Rectal smooth muscle tissue (tissue), 1 donor: ENCODE measurements at regions not wholly inside any gene's neighbourhood (a gene's known extent, or its start where the extent isn't known, plus 50 kb on each side); places are given as distances from the start of the nearest gene placed in this dataset.
A peak's percentile ranks its signal among the peaks of the same experiment; 100 is the strongest.

ENCODE experiments used
- H3K27ac ChIP-seq: one replicate; pipeline ENCODE4 v1.7.0; 2013; ENCODE audit warnings: low read depth, low read length, inconsistent platforms
- H3K27me3 ChIP-seq: one replicate; pipeline ENCODE4 v1.7.0; 2013; ENCODE audit warnings: low read length; ENCODE audit not compliant: control insufficient read depth, insufficient read depth
- H3K36me3 ChIP-seq: one replicate; pipeline ENCODE4 v1.7.0; 2013; ENCODE audit warnings: low read length; ENCODE audit not compliant: control insufficient read depth, insufficient read depth
- H3K4me1 ChIP-seq: one replicate; pipeline ENCODE4 v1.7.0; 2013; ENCODE audit warnings: low read length; ENCODE audit not compliant: control insufficient read depth, insufficient read depth
- H3K4me3 ChIP-seq: one replicate; pipeline ENCODE4 v1.7.0; 2013; ENCODE audit warnings: low read length
- H3K9ac ChIP-seq: one replicate; pipeline ENCODE4 v1.7.0; 2013; ENCODE audit warnings: low read length

DNA sequence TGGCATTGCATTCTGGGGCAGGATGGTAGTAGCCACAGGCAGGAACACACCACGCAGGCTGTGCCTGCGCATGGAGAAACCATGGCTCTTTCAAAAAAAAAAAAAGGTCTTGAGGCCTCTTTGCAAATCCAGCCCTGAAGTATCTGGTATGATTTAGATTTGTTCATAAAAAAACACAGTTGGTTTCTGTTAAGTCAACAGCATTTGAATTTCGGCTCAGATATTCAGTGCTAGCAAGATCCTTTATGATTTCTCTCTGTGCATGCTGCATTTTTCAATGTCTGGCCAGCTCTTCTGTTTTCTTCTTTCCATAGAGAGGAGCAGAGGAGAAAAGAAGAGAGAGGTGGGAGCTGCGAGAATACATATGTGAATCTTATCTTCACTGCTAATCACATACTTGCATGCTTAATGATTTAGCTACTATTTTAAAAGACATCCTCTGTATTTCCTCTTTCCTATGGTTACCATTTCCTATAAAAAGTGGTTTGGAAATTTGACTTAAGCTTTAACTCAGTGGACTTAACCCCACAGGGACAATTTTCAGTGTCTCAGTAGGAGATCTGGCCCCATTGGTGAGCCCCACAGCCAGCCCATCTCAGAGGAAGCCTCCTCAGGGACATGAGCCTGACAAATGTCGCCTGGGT lies 214.3 kb upstream of the APCDD1 start:
- Histone ChIP-seq H3K4me1 (peaks cover 3% of the 10 kb centered on the region), H3K27me3 (no peaks in the 10 kb centered on the region), H3K27ac (no peak overlapping the region)

DNA sequence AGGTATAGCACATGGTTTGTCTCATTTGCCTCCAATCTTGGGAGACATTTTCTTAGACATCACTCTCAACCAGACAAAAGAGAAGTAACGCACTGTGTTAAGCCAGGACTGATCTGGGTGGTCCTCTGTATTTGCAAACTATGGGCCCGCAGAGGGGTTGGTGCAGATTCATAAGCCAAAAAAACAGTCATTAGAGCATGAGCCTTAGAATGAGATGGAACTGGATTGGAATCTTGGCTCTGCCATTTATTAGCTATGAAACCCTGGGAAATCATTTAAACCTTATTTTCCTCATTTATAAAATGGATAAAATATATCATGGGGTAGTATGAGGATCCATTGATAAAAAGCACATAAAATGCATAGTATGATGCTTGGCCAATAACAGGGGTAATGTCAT lies 213.5 kb upstream of the APCDD1 start:
- no peak overlapping the region for H3K9ac ChIP-seq
- no peak overlapping the region for H3K4me3 ChIP-seq
- no peaks in the 10 kb centered on the region for H3K27me3 ChIP-seq
- H3K4me1 ChIP-seq, result no peaks in the 10 kb centered on the region
- no peak overlapping the region for H3K27ac ChIP-seq
- H3K36me3 ChIP-seq, result no peaks in the 10 kb centered on the region

More for the DNA sequence above, 214.3 kb upstream of the APCDD1 start:
- Histone ChIP-seq H3K9ac (no peak overlapping the region), H3K36me3 (no peaks in the 10 kb centered on the region), H3K4me3 (no peak overlapping the region)

DNA sequence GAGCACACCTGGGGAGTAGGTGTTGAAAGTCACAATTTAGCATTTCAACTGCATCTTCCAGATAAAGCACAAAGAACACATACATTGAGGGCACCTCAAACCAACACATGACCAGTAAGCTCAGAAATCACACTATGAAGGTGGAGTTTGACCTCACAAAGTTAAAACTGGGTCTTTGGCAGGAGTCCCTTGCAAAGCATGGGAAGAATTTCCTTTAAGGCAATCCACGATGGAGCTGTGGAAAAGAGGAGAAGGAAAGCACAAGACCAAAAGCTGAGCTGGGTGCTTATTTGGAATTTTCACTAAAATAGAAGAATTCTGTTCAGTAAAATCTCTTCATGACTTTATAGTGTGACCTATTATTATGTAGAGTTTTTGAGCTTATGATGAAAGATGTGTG lies 212.9 kb upstream of the APCDD1 start:
- Histone ChIP-seq H3K9ac (no peak overlapping the region), H3K4me1 (no peaks in the 10 kb centered on the region), H3K4me3 (no peak overlapping the region), H3K27me3 (no peaks in the 10 kb centered on the region), H3K27ac (no peak overlapping the region), H3K36me3 (no peaks in the 10 kb centered on the region)

DNA sequence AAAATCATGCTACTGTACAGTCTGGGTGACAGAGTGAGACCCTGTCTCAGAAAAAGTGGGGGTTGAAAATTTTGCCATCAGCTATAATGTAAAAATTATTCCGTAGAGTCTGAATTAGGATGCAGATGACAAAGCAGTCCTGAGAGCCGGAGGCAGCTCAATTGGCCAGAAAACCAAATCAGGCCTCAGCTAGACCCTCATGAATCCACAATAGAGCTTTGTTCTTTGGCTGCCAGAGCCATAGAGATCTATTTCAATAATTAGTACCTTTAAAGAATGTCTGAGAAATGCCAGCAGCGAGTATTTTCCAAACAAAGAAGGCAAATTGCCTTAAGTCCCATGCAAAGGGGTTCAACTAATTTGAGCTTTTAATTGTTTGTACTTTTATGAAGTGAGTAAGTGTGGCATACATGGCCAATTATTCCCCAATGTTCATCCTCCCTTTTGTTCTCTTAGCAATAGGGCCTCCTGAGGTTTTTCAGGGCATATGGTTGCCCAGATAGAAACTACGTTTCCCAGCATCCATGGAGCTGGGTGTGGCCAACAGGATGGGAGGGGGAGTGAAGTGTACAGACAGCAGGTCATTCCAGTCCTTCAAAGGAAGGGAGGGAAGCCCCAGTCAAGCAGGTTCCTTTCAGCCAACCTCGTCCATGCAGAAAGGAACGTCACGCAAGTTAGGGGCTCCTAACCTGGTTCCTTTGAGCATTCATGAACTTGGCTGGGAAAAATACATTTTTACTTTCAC lies 211.3 kb upstream of the APCDD1 start:
- Histone ChIP-seq H3K9ac (no peak overlapping the region), H3K4me1 (peaks cover 2% of the 10 kb centered on the region), H3K4me3 (no peak overlapping the region), H3K27me3 (no peaks in the 10 kb centered on the region), H3K27ac (no peak overlapping the region), H3K36me3 (no peaks in the 10 kb centered on the region)

DNA sequence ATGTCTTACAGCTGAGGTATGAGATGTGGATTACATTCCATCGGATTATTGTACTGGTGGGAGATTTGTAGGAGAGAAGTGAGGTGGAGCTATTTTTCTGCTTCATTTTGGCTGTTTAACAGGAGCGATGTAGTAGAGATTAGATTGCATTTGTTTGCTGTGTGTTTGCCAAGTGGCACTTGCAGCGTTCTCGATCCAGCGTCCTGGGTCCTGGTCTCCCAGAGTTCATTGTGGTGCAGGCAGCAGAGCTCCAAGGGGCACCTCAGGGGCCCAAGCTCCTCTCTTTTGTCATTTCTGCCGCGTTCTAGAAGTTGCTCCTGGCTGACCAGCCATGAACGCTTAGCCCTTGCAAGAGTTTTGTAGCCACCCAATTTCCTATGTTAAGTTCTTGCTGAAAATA lies 210.1 kb upstream of the APCDD1 start:
- no peak overlapping the region for H3K27ac ChIP-seq
- H3K9ac ChIP-seq, result no peak overlapping the region
- peaks cover 2% of the 10 kb centered on the region for H3K4me1 ChIP-seq
- no peaks in the 10 kb centered on the region for H3K27me3 ChIP-seq
- H3K4me3 ChIP-seq, result no peak overlapping the region
- no peaks in the 10 kb centered on the region for H3K36me3 ChIP-seq

DNA sequence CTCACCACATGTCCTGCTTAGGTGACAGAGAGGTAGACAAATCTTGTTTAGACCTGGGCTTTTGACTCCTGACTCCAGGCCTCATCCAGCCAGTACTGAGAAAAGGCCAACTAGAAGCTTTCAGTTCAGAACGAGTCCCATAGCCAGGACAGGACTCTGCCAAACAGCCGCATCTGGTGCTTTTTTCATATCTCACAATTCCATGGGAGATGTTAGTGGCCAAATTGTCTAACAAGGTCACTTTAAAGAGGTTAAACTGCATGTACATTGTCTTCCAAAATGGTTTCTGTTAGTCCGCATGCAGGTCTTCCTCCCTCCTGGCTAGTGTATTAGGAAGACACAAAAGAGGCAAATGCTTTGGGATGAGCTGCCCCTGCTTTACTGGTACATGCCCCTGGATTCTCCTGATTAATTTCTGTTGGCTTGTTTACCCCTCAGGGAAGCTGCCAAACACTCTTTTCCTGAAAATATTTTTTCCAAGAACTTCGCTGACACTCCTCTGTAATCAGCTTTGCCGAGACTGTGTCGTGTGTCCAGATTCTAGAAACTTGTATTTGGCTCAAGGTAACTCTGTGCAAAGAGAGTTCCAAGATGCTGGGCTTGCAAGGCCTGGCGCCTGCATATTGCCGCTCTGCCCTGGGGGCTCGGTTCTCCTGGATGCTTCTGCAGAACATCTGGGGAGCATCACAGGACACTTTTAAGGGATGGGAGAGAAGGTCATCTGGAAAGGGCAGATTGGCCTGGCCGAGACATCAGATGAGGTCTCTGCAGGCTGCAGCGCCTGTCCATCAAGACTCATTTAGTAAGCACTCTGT lies 209.2 kb upstream of the APCDD1 start:
- H3K4me1 ChIP-seq, result peaks cover 2% of the 10 kb centered on the region
- no peak overlapping the region for H3K4me3 ChIP-seq
- no peak overlapping the region for H3K9ac ChIP-seq
- no peaks in the 10 kb centered on the region for H3K36me3 ChIP-seq
- H3K27ac ChIP-seq, result no peak overlapping the region
- no peaks in the 10 kb centered on the region for H3K27me3 ChIP-seq

DNA sequence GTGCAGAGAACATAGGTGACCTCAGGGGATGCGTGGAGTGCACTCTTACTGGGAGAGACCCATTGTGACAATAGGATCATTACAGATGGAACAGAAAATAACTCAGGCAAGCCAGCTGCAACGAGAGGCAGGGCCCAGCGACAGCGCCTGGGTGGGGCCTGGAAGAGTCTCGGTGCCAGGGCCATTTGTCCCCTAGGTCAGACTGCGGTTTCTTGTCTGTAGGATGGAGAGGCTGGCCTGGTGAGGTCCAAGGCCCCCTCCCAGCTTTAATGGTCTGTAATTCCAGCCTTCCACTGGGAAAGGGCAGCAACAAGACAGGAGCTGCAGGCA lies 208.6 kb upstream of the APCDD1 start:
- Histone ChIP-seq H3K9ac (no peak overlapping the region), H3K27me3 (no peaks in the 10 kb centered on the region), H3K4me3 (no peak overlapping the region), H3K36me3 (no peaks in the 10 kb centered on the region), H3K4me1 (peaks cover 2% of the 10 kb centered on the region), H3K27ac (no peak overlapping the region)

DNA sequence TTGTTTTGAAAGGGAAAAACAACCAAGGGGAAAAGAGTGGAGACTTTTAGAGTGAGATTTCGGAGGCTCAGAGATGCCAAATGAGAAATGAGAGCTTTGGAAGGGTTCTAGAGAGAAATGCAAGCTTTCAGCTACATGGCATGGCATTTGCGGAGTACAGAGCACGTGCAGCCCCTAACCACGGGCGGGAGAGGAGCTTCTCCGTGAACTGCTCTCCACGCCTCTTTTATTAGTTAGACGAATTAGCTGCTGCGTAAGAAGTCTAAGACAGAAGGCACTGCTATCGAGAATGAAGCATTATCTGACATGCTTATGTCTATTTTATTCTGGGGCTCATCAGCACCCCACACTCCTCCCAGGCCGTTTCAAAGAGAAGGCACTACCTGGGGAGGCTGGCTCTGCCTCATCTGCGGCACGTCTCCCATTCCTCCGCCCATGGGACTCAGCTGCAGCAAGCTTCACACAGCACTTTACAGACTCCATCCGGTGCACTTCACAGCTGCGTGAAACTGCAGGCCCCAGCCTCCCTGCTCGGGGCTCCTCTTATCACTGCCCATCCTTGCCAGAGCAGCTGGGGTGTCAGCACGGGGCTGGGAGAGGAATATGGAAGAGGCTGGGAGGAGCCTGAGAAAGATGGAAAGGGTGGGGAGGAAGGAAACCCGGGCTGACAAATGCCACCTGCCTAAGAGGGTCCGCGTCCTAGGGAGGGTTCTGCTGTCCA lies 207.3 kb upstream of the APCDD1 start:
- Histone ChIP-seq H3K27ac (no peak overlapping the region), H3K9ac (no peak overlapping the region), H3K36me3 (no peaks in the 10 kb centered on the region), H3K4me3 (peak overlapping the region; percentile 13), H3K27me3 (no peaks in the 10 kb centered on the region), H3K4me1 (peaks cover 2% of the 10 kb centered on the region)

DNA sequence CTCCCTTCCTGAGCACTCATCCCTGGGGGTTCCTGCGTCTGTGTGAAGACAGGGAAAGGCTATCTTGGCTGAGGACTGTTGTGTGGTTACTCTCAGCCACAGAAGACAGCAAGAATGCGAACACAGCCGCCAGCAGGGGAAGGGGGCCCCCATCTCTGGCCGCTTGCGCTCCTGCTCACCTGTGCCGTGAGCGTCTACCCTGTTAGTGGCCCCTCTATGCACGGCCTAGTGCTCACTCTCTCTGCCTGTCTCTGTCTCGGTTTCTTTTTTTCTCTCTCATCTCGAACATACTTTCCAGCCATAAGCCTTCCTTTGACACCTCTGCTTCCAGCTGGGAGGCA lies 206.7 kb upstream of the APCDD1 start:
- Histone ChIP-seq H3K4me3 (no peak overlapping the region), H3K27me3 (no peaks in the 10 kb centered on the region), H3K4me1 (peaks cover 2% of the 10 kb centered on the region), H3K9ac (no peak overlapping the region), H3K36me3 (no peaks in the 10 kb centered on the region), H3K27ac (no peak overlapping the region)

DNA sequence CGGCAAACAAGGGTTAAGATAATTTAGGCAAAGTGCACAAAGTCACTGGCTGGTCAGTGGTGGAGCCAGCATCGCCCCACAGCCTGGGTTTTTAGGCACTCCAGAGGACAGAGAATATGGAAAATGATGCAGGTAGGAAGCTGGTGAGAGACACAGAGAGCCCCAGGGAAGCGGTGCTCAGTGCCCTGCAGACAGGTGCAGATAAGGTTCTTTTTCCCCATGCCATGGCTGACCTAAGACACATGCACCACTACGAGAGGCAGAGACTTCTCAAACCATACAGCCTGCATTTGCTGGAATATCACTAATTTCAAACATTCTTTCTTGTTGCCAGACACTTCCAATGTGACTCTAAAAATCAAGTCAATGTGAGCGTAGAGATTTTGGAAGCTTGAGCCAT lies 205.7 kb upstream of the APCDD1 start:
- no peaks in the 10 kb centered on the region for H3K27me3 ChIP-seq

DNA sequence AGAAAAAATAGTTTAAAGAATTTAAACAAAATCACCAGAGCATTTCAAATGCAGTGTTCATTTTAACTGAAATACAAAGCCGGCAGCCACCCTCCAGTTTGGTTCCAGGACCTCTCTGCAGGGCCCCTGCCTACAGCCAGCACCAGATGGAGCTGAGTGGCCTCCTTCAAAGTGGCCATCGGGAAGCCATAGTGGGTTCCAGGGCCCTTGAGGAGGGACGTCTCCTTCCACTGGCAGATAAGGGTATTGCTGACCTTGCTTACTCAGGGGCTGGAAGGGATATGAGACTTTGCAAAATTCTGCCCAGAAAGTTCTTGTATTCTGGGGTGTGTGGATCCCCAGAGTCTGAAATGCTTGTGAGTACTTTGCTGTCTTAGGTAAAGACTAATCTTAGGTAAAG lies 205.2 kb upstream of the APCDD1 start:
- no peak overlapping the region for H3K4me3 ChIP-seq
- peaks cover 2% of the 10 kb centered on the region for H3K4me1 ChIP-seq
- H3K36me3 ChIP-seq, result no peaks in the 10 kb centered on the region
- H3K9ac ChIP-seq, result no peak overlapping the region
- no peak overlapping the region for H3K27ac ChIP-seq
- H3K27me3 ChIP-seq, result no peaks in the 10 kb centered on the region

More for the DNA sequence above, 205.7 kb upstream of the APCDD1 start:
- no peaks in the 10 kb centered on the region for H3K36me3 ChIP-seq
- H3K27ac ChIP-seq, result no peak overlapping the region
- H3K4me3 ChIP-seq, result no peak overlapping the region
- peaks cover 2% of the 10 kb centered on the region for H3K4me1 ChIP-seq
- H3K9ac ChIP-seq, result no peak overlapping the region

DNA sequence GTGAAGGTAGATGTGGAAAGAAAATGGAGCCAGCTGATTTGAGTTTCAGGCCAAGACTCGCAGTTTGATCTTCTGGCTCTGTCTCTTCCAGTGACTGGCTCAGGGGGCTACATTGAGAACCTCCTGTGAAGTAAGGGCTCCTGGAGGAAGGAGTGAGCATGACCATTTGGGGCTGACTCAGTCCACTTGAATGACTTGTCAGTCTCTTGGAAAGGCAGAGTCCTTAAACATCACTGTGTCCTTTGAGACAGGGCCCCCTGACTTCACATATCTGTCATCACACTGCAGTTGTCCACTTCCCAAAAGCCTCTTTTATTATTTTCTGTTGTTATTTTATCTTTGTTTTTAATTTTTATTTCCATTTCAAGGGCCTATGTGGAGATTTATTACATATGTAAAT lies 204.6 kb upstream of the APCDD1 start:
- Histone ChIP-seq H3K27ac (no peak overlapping the region), H3K9ac (no peak overlapping the region)

More for the DNA sequence above, 204.6 kb upstream of the APCDD1 start:
- H3K4me3 ChIP-seq, result no peak overlapping the region
- H3K4me1 ChIP-seq, result peaks cover 2% of the 10 kb centered on the region
- no peaks in the 10 kb centered on the region for H3K27me3 ChIP-seq
- no peaks in the 10 kb centered on the region for H3K36me3 ChIP-seq
